OCI-LY7 (cell line): ENCODE measurements at regions not wholly inside any gene's neighbourhood (a gene's known extent, or its start where the extent isn't known, plus 50 kb on each side); places are given as distances from the start of the nearest gene placed in this dataset.

ENCODE experiments used
- BruUV-seq: library from RNA; stranded (reverse); fragments of 400-500 nt; replicated peaks from 2 replicates; lab custom pipeline; 2021; lab: Mats Ljungman, UMichigan
- CTCF ChIA-PET: fragments of 300-600 bp; sonication (Branson Sonifier 250); formaldehyde crosslinking; loops from one replicate; lab custom pipeline; 2022; ENCODE audit warnings: antibody characterized with exemption; ENCODE audit not compliant: unreplicated experiment; lab: Charles Lee
- POLR2A ChIA-PET: fragments of 300-600 bp; sonication (Branson Sonifier 250); formaldehyde crosslinking; loops from one replicate; lab custom pipeline; 2022; ENCODE audit warnings: antibody characterized with exemption; lab: Charles Lee
- DNase-seq: peaks from one replicate; pipeline ENCODE4 v3.0.0-alpha.2; 2015; ENCODE audit warnings: low spot score
- H2AFZ ChIP-seq: fragments of 200-600 bp; sonication (generic), shearing (Covaris generic); 2 replicates; pipeline ENCODE4 v1.6.1; 2014; ENCODE audit warnings: mild to moderate bottlenecking, antibody characterized with exemption, low read length, moderate library complexity
- H3K27ac ChIP-seq: fragments of 200-600 bp; sonication (generic); 2 replicates; pipeline ENCODE4 v1.5.1; 2014; ENCODE audit warnings: mixed run types, low read depth, mild to moderate bottlenecking, moderate library complexity, low read length, inconsistent platforms; ENCODE audit not compliant: poor library complexity, severe bottlenecking
- H3K36me3 ChIP-seq: fragments of 200-600 bp; sonication (generic); 2 replicates; pipeline ENCODE4 v1.6.1; 2014; ENCODE audit warnings: mild to moderate bottlenecking, antibody characterized with exemption, low read length, moderate library complexity, mixed read lengths; ENCODE audit not compliant: insufficient read depth
- H3K4me1 ChIP-seq: fragments of 200-600 bp; sonication (generic); 2 replicates; pipeline ENCODE4 v1.5.1; 2014; ENCODE audit warnings: mild to moderate bottlenecking, low read length; ENCODE audit not compliant: insufficient read depth, poor library complexity, severe bottlenecking
- H3K4me2 ChIP-seq: fragments of 200-600 bp; sonication (generic); 2 replicates; pipeline ENCODE4 v1.6.1; 2014; ENCODE audit warnings: mild to moderate bottlenecking, low read length
- H3K4me3 ChIP-seq: fragments of 200-600 bp; sonication (generic); 2 replicates; pipeline ENCODE4 v1.5.1; 2014; ENCODE audit warnings: mild to moderate bottlenecking, low read depth, low read length; ENCODE audit not compliant: poor library complexity, severe bottlenecking
- H3K79me2 ChIP-seq: fragments of 200-600 bp; sonication (generic); 2 replicates; pipeline ENCODE4 v1.6.1; 2016; ENCODE audit warnings: low read depth, mild to moderate bottlenecking, low read length, moderate library complexity, mixed read lengths; ENCODE audit not compliant: insufficient read depth
- H3K9me2 ChIP-seq: fragments of 200-600 bp; sonication (generic); 2 replicates; pipeline ENCODE4 v1.6.1; 2016; ENCODE audit warnings: mild to moderate bottlenecking, low read length, mixed read lengths; ENCODE audit not compliant: insufficient read depth
- H3K9me3 ChIP-seq: fragments of 200-600 bp; sonication (generic); 2 replicates; pipeline ENCODE4 v1.6.1; 2014; ENCODE audit warnings: mild to moderate bottlenecking, mixed run types, low read length, mixed read lengths
- H4K20me1 ChIP-seq: fragments of 200-600 bp; sonication (generic); 2 replicates; pipeline ENCODE4 v1.6.1; 2014; ENCODE audit warnings: mild to moderate bottlenecking, antibody characterized with exemption, low read length, moderate library complexity, mixed read lengths; ENCODE audit not compliant: insufficient read depth
- EZH2phosphoT487 ChIP-seq: fragments of 200-600 bp; sonication (generic); IDR thresholded peaks from 2 replicates; pipeline ENCODE4 v1.6.1; 2018; ENCODE audit warnings: low read depth, borderline replicate concordance, mild to moderate bottlenecking, mixed run types, antibody characterized with exemption, low read length, moderate library complexity, mixed read lengths
- intact Hi-C: fragments of 100-400 bp; cut with micrococcal nuclease; formaldehyde crosslinking; loops from one replicate; pipeline ENCODE4 v1.10.0; 2022; ENCODE audit not compliant: unreplicated experiment
- TF ChIP-seq, protein P1 (sequence below): fragments of 200-600 bp; sonication (generic); conservative IDR thresholded peaks from 2 replicates; pipeline ENCODE4 v1.5.1; 2014; ENCODE audit warnings: mild to moderate bottlenecking, antibody characterized with exemption, low read length, moderate library complexity, mixed read lengths

DNA sequence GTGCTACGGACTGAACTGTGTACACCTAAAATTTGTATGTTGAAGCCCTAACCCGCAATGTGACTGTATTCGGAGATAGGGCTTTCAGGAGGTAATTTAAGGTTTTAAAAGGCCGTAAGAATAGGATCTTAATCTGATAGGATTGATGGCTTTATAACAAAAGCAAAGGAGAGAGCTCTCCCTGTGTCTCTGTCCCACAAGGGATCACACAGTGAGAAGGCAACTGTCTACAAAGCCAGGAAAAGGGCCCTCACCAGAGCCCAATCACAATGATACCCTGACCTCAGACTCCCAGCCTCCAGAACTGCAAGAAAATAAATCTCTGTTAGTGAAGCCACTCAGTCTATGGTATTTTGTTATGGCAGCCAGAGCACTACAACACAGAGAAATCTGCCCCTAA lies 208.7 kb upstream of the ZC3H12C start:
- no peaks in the 10 kb centered on the region for H3K79me2 ChIP-seq

DNA sequence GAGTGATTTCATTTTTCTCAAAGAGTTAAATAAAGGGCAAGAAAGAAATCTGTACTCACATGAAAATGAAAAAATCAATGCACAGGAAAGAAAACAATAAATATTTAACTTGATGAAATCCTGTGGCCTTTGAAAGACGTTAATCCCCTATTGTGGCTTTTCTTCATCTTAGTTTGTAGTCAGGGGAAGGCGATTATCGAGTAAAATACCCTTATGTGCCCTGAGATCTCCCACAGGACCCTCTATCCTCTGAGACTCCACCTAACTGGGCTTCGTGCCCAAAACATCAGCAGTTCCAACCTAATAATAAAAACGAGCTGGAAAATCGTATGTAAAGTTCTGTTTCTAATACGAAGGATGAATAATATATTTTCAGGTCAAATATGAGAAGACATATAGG lies 208.2 kb upstream of the ZC3H12C start:
- BruUV-seq, result no TSS peak
- no peak for DNase-seq
- Histone ChIP-seq H3K4me1 (no peaks in the 10 kb centered on the region), H3K79me2 (no peaks in the 10 kb centered on the region), H3K4me2 (no peak overlapping the region), H4K20me1 (no peaks in the 10 kb centered on the region), H3K4me3 (no peak overlapping the region), H3K9me2 (no peaks in the 10 kb centered on the region), H3K36me3 (no peaks in the 10 kb centered on the region), H3K27ac (no peak overlapping the region), H3K9me3 (no peaks in the 10 kb centered on the region), H2AFZ (no peak overlapping the region)
- ChIA-PET POLR2A (no interaction called here), CTCF (no interaction called here)
- TF ChIP-seq, protein P1, sequence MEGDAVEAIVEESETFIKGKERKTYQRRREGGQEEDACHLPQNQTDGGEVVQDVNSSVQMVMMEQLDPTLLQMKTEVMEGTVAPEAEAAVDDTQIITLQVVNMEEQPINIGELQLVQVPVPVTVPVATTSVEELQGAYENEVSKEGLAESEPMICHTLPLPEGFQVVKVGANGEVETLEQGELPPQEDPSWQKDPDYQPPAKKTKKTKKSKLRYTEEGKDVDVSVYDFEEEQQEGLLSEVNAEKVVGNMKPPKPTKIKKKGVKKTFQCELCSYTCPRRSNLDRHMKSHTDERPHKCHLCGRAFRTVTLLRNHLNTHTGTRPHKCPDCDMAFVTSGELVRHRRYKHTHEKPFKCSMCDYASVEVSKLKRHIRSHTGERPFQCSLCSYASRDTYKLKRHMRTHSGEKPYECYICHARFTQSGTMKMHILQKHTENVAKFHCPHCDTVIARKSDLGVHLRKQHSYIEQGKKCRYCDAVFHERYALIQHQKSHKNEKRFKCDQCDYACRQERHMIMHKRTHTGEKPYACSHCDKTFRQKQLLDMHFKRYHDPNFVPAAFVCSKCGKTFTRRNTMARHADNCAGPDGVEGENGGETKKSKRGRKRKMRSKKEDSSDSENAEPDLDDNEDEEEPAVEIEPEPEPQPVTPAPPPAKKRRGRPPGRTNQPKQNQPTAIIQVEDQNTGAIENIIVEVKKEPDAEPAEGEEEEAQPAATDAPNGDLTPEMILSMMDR, result no peak
- intact Hi-C loops, result no loop called here

More for the DNA sequence above, 208.7 kb upstream of the ZC3H12C start:
- Histone ChIP-seq H4K20me1 (no peaks in the 10 kb centered on the region), H3K9me2 (no peaks in the 10 kb centered on the region), H3K4me3 (no peak overlapping the region), H3K36me3 (no peaks in the 10 kb centered on the region), H3K9me3 (no peaks in the 10 kb centered on the region), H3K4me1 (no peaks in the 10 kb centered on the region), H3K27ac (no peak overlapping the region), H2AFZ (no peak overlapping the region), H3K4me2 (no peak overlapping the region)
- intact Hi-C loops, result no loop called here
- ChIA-PET POLR2A (no interaction called here), CTCF (no interaction called here)
- DNase-seq, result no peak
- BruUV-seq, result no TSS peak
- TF ChIP-seq EZH2phosphoT487, result no peak
- TF ChIP-seq, protein P1, result no peak

DNA sequence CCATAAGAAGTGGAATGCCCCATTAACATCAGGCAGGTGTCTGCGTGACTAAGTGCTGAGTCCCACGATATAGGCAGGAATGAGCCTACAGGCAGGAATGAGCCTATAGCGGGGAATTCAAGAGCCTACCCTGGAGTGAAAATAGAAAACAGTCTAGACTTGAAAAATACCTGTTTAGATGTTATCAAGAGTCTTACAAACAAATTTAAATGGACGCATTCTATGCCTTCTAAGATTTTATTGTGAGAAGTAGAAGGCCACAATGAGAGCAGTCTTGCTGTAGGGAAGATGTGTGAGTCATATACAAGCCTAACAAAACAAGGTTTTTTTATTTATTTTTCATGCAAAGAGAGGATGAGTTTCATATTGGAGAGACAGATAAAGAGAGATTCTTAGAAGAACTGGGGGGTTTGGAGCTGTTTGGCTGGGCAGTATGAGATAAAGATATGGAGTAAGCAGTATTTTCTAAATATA lies 200.8 kb upstream of the ZC3H12C start:
- DNase-seq, result no peak
- Histone ChIP-seq H3K4me2 (no peak overlapping the region), H3K4me1 (no peaks in the 10 kb centered on the region), H3K36me3 (no peaks in the 10 kb centered on the region), H3K27ac (no peak overlapping the region), H3K9me3 (no peaks in the 10 kb centered on the region), H3K9me2 (no peaks in the 10 kb centered on the region), H4K20me1 (no peaks in the 10 kb centered on the region), H2AFZ (no peak overlapping the region), H3K79me2 (no peaks in the 10 kb centered on the region), H3K4me3 (no peak overlapping the region)
- POLR2A ChIA-PET, result interaction anchor here (0.8 kb wide), 1 partner anchor 15 kb away, joined by 4 read pairs; no protein-coding TSS in a partner anchor
- CTCF ChIA-PET, result no interaction called here
- no peak for TF ChIP-seq EZH2phosphoT487
- TF ChIP-seq, protein P1, result no peak
- intact Hi-C loops, result no loop called here
- BruUV-seq, result no TSS peak
